SK-N-SH (cell line): ENCODE measurements at regions not wholly inside any gene's neighbourhood (a gene's known extent, or its start where the extent isn't known, plus 50 kb on each side); places are given as distances from the start of the nearest gene placed in this dataset.

ENCODE experiments used
- CTCF ChIA-PET: fragments of 300-600, 350-600 bp; formaldehyde crosslinking; extraction: SDS; loops from one replicate; lab custom pipeline; 2021; lab: Yijun Ruan, JAX
- POLR2A ChIA-PET: fragments of 350-600 bp; sonication (Branson Sonifier 250); formaldehyde crosslinking; extraction: SDS; loops from one replicate; lab custom pipeline; 2020; ENCODE audit warnings: antibody characterized with exemption, inconsistent platforms; lab: Yijun Ruan, JAX
- DNase-seq: peaks from one replicate; pipeline ENCODE4 v3.0.0; 2012
- H2AFZ ChIP-seq: fragments of 200-600 bp; sonication (generic); 2 replicates; pipeline ENCODE4 v1.8.1; 2016; ENCODE audit warnings: antibody characterized with exemption, mild to moderate bottlenecking, low read depth
- H3F3A ChIP-seq: fragments of 200-600 bp; sonication (generic); replicated peaks from 2 replicates; pipeline ENCODE3; 2016; ENCODE audit warnings: antibody characterized with exemption, mild to moderate bottlenecking; ENCODE audit not compliant: insufficient read depth
- H3K27ac ChIP-seq, 2 experiments: fragments of 200-500 bp in 1 of 2; fragments of 200-600 bp in 1 of 2; sonication (Bioruptor generic) in 1 of 2; sonication (generic), shearing (Covaris generic) in 1 of 2; 2 replicates each; pipeline versions ENCODE4 v1.5.1 to v1.6.1; 2014 to 2016; ENCODE audit warnings: low read depth in 2 of 2, inconsistent platforms in 1 of 2, low read length in 1 of 2, mild to moderate bottlenecking in 1 of 2, mixed read lengths in 1 of 2
- H3K27me3 ChIP-seq: fragments of 200-600 bp; sonication (generic), shearing (Covaris generic); 2 replicates; pipeline ENCODE4 v1.6.1; 2016; ENCODE audit warnings: mixed run types; ENCODE audit not compliant: insufficient read depth
- H3K36me3 ChIP-seq, 2 experiments: fragments of 200-500 bp in 1 of 2; fragments of 200-600 bp in 1 of 2; sonication (Bioruptor generic) in 1 of 2; sonication (generic) in 1 of 2; replicated peaks in 1 of 2; 2 replicates each; pipeline versions ENCODE3 to v1.5.1; 2014 to 2016; ENCODE audit warnings: low read length in 1 of 2, mild to moderate bottlenecking in 1 of 2; ENCODE audit not compliant: insufficient read depth in 2 of 2, control insufficient read depth in 1 of 2
- H3K4me1 ChIP-seq, 2 experiments: fragments of 200-500 bp in 1 of 2; fragments of 200-600 bp in 1 of 2; sonication (Bioruptor generic) in 1 of 2; sonication (generic), shearing (Covaris generic) in 1 of 2; 2 replicates each; pipeline versions ENCODE4 v1.5.1 to v1.6.1; 2014 to 2016; ENCODE audit warnings: low read depth in 1 of 2, low read length in 1 of 2, mixed run types in 1 of 2; ENCODE audit not compliant: insufficient read depth in 2 of 2, control insufficient read depth in 1 of 2
- H3K4me2 ChIP-seq: fragments of 200-600 bp; sonication (generic), shearing (Covaris generic); 2 replicates; pipeline ENCODE4 v1.6.1; 2017; ENCODE audit warnings: mixed run types
- H3K4me3 ChIP-seq, 2 experiments: fragments of 200-500 bp in 1 of 2; fragments of 200-600 bp in 1 of 2; sonication (Bioruptor generic) in 1 of 2; sonication (generic), shearing (Covaris generic) in 1 of 2; 2 replicates each; pipeline versions ENCODE4 v1.5.1 to v1.8.1; 2014 to 2016; ENCODE audit warnings: low read depth in 2 of 2, inconsistent platforms in 1 of 2, low read length in 1 of 2, mild to moderate bottlenecking in 1 of 2, mixed read lengths in 1 of 2, moderate library complexity in 1 of 2
- H3K79me2 ChIP-seq: fragments of 200-600 bp; sonication (generic); 2 replicates; pipeline ENCODE4 v1.8.1; 2017; ENCODE audit warnings: mild to moderate bottlenecking; ENCODE audit not compliant: insufficient read depth
- H3K9ac ChIP-seq: fragments of 200-600 bp; sonication (generic); 2 replicates; pipeline ENCODE4 v1.6.1; 2017; ENCODE audit warnings: mixed run types
- H3K9me2 ChIP-seq: fragments of 200-600 bp; sonication (generic); 2 replicates; pipeline ENCODE4 v1.6.1; 2017; ENCODE audit warnings: mixed run types
- H3K9me3 ChIP-seq: fragments of 200-600 bp; sonication (generic); 2 replicates; pipeline ENCODE4 v1.6.1; 2017; ENCODE audit warnings: mixed run types, mild to moderate bottlenecking, moderate library complexity
- H4K20me1 ChIP-seq: fragments of 200-600 bp; sonication (generic); 2 replicates; pipeline ENCODE4 v1.6.1; 2017; ENCODE audit warnings: mild to moderate bottlenecking, mixed run types; ENCODE audit not compliant: insufficient read depth
- EZH2phosphoT487 ChIP-seq: fragments of 200-600 bp; sonication (generic); IDR thresholded peaks from 2 replicates; pipeline ENCODE4 v1.6.1; 2017; ENCODE audit warnings: low read depth, mixed run types, mild to moderate bottlenecking, antibody characterized with exemption, moderate library complexity, borderline replicate concordance
- FOSL2 ChIP-seq: IDR thresholded peaks from 2 replicates; pipeline ENCODE4 v1.4.0; 2012; ENCODE audit warnings: low read depth, mild to moderate bottlenecking, moderate library complexity, borderline replicate concordance
- GABPA ChIP-seq: IDR thresholded peaks from 2 replicates; pipeline ENCODE4 v1.4.0; 2012; ENCODE audit warnings: low read depth, mild to moderate bottlenecking
- GATA2 ChIP-seq: sonication (generic); formaldehyde crosslinking; IDR thresholded peaks from 2 replicates; pipeline ENCODE4 v1.5.0; 2020; ENCODE audit warnings: mild to moderate bottlenecking, missing genetic modification reagents
- MEF2A ChIP-seq: IDR thresholded peaks from 2 replicates; pipeline ENCODE4 v1.4.0; 2012; ENCODE audit warnings: low read depth, borderline replicate concordance
- MXI1 ChIP-seq: IDR thresholded peaks from 2 replicates; pipeline ENCODE4 v1.6.1; 2012; ENCODE audit warnings: mild to moderate bottlenecking, low read depth, low read length, improper control_type of control experiment
- POLR2AphosphoS5 ChIP-seq: IDR thresholded peaks from 2 replicates; pipeline ENCODE4 v1.6.1; 2012; ENCODE audit warnings: low read depth, low read length
- RAD21 ChIP-seq: IDR thresholded peaks from 2 replicates; pipeline ENCODE4 v1.6.1; 2012; ENCODE audit warnings: mild to moderate bottlenecking, low read length
- RFX5 ChIP-seq: IDR thresholded peaks from 2 replicates; pipeline ENCODE4 v1.6.1; 2012; ENCODE audit warnings: mild to moderate bottlenecking, improper control_type of control experiment, low read length
- SMC3 ChIP-seq: IDR thresholded peaks from 2 replicates; pipeline ENCODE4 v1.6.1; 2012; ENCODE audit warnings: low read depth, low read length, improper control_type of control experiment
- TCF12 ChIP-seq: IDR thresholded peaks from 2 replicates; pipeline ENCODE4 v1.4.0; 2012
- WGBS: methylation state at CpG from one replicate; pipeline ENCODE4 v1.1.6; 2017; ENCODE audit warnings: low lambda C conversion rate; 5-methylcytosine and 5-hydroxymethylcytosine counted together
- TF ChIP-seq, protein P1 (sequence below): IDR thresholded peaks from 2 replicates; pipeline ENCODE4 v1.4.0; 2012; ENCODE audit warnings: low read depth, borderline replicate concordance
- TF ChIP-seq, protein P2 (sequence below): fragments of 200-600 bp; sonication (generic); IDR thresholded peaks from 2 replicates; pipeline ENCODE4 v1.6.1; 2017; ENCODE audit warnings: antibody characterized with exemption, mild to moderate bottlenecking, moderate library complexity
- TF ChIP-seq, protein P3 (sequence below): IDR thresholded peaks from 2 replicates; pipeline ENCODE4 v1.6.1; 2012; ENCODE audit warnings: mild to moderate bottlenecking, low read depth, low read length, moderate library complexity
- TF ChIP-seq, protein P4 (sequence below): IDR thresholded peaks from 2 replicates; pipeline ENCODE4 v1.4.0; 2012; ENCODE audit warnings: low read depth, borderline replicate concordance
- TF ChIP-seq, protein P5 (sequence below): IDR thresholded peaks from 2 replicates; pipeline ENCODE4 v1.4.0; 2012; ENCODE audit warnings: low read depth

DNA sequence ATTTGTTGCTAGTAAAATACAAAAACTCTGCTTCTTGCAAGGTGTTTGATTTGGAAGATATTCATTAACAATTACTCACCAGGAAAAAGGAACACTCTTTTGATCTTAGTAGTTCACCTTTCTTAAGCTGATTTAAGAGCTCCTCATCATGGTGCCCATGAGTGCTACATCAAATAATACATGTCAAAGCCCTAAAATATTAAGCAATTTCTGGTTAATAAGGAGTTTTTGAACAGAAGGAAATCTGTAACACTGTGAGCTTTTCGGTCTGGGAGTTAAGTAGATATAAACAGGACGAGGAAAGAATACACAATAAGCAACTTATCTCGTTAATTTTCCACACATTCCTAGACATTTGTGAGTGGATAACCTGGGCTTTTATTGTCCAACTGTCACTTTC lies 83.9 kb upstream of the DCBLD2 start:
- H3K4me1 ChIP-seq = peaks cover 11 to 27% of the 10 kb centered on the region in 2 experiments
- H3K9ac ChIP-seq = peak overlapping the region; percentile 22
- peak overlapping the region; percentile 69 to 94; a peak in 3 of 4 replicates for H3K27ac ChIP-seq
- 75% methylated on average over 3 of the region's 3 CpGs for WGBS
- H3K4me2 ChIP-seq = peak overlapping the region; percentile 70
- no peak overlapping the region for H3K4me3 ChIP-seq
- H3K27me3 ChIP-seq = no peaks in the 10 kb centered on the region
- peaks cover 54% of the 10 kb centered on the region for H3K79me2 ChIP-seq
- no peak overlapping the region for H2AFZ ChIP-seq
- CTCF ChIA-PET = interaction anchor here (0.7 to 5.2 kb wide), 6 partner anchors 9 to 383 kb away, joined by 3 to 54 read pairs (median 5); partner anchors contain the start of gene DCBLD2
- no peak for DNase-seq
- H3K9me3 ChIP-seq = no peaks in the 10 kb centered on the region
- H3K36me3 ChIP-seq = peaks cover 0 to 17% of the 10 kb centered on the region in 2 experiments
- POLR2A ChIA-PET = no interaction called here
- no peaks in the 10 kb centered on the region for H3K9me2 ChIP-seq
- TF ChIP-seq, protein P1, sequence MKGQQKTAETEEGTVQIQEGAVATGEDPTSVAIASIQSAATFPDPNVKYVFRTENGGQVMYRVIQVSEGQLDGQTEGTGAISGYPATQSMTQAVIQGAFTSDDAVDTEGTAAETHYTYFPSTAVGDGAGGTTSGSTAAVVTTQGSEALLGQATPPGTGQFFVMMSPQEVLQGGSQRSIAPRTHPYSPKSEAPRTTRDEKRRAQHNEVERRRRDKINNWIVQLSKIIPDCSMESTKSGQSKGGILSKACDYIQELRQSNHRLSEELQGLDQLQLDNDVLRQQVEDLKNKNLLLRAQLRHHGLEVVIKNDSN = no peak
- TF ChIP-seq, protein P2, sequence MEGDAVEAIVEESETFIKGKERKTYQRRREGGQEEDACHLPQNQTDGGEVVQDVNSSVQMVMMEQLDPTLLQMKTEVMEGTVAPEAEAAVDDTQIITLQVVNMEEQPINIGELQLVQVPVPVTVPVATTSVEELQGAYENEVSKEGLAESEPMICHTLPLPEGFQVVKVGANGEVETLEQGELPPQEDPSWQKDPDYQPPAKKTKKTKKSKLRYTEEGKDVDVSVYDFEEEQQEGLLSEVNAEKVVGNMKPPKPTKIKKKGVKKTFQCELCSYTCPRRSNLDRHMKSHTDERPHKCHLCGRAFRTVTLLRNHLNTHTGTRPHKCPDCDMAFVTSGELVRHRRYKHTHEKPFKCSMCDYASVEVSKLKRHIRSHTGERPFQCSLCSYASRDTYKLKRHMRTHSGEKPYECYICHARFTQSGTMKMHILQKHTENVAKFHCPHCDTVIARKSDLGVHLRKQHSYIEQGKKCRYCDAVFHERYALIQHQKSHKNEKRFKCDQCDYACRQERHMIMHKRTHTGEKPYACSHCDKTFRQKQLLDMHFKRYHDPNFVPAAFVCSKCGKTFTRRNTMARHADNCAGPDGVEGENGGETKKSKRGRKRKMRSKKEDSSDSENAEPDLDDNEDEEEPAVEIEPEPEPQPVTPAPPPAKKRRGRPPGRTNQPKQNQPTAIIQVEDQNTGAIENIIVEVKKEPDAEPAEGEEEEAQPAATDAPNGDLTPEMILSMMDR = peak; percentile 37
- peak; percentile 48 for TF ChIP-seq RAD21
- peaks cover 56% of the 10 kb centered on the region for H3F3A ChIP-seq
- H4K20me1 ChIP-seq = no peaks in the 10 kb centered on the region

DNA sequence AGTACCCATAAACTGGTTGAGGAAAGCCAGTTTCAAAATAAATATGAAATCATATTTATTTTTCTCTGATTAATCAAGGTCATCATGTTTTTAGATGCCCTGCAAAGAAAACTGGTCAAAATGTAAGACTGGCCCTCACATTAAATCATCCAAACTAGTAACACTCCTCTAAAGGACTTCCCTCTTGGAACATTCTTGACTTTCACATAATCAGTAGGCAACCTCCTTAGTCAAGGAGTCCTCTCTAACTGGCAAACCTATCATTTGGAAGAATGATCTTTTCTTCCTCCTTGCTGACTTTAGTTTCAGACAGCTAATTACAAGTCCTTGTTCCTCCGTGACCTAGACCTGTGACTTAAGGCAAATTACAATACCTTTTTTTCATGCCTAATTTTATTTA lies 82.5 kb upstream of the DCBLD2 start:
- no peak overlapping the region for H2AFZ ChIP-seq
- ChIA-PET CTCF (interaction anchor here (0.8 to 5.2 kb wide), 3 partner anchors 11 to 168 kb away, joined by 3 to 54 read pairs (median 18); no protein-coding TSS in a partner anchor), POLR2A (no interaction called here)
- peaks cover 11 to 29% of the 10 kb centered on the region in 2 experiments for H3K4me1 ChIP-seq
- peak overlapping the region in 1 of 2 experiments; percentile 40; a peak in 2 of 4 replicates for H3K4me3 ChIP-seq
- H3K27ac ChIP-seq = peak overlapping the region in 1 of 2 experiments; percentile 94; a peak in 2 of 4 replicates
- peaks cover 0 to 17% of the 10 kb centered on the region in 2 experiments for H3K36me3 ChIP-seq
- H3K27me3 ChIP-seq = no peaks in the 10 kb centered on the region
- no peaks in the 10 kb centered on the region for H3K9me2 ChIP-seq
- 72% methylated on average over 1 of the region's 1 CpG for WGBS
- peak overlapping the region; percentile 70 for H3K4me2 ChIP-seq
- DNase-seq = no peak
- peaks cover 51% of the 10 kb centered on the region for H3F3A ChIP-seq
- H3K9me3 ChIP-seq = no peaks in the 10 kb centered on the region
- peak overlapping the region; percentile 74; the same call in 1 of the 2 replicates for H3K9ac ChIP-seq
- H3K79me2 ChIP-seq = peaks cover 63% of the 10 kb centered on the region
- H4K20me1 ChIP-seq = no peaks in the 10 kb centered on the region
- TF ChIP-seq FOSL2 (no peak), GATA2 (no peak), MXI1 (no peak), GABPA (no peak), POLR2AphosphoS5 (no peak), TCF12 (no peak), SMC3 (no peak), EZH2phosphoT487 (no peak), RFX5 (no peak), MEF2A (no peak)
- TF ChIP-seq, protein P3, sequence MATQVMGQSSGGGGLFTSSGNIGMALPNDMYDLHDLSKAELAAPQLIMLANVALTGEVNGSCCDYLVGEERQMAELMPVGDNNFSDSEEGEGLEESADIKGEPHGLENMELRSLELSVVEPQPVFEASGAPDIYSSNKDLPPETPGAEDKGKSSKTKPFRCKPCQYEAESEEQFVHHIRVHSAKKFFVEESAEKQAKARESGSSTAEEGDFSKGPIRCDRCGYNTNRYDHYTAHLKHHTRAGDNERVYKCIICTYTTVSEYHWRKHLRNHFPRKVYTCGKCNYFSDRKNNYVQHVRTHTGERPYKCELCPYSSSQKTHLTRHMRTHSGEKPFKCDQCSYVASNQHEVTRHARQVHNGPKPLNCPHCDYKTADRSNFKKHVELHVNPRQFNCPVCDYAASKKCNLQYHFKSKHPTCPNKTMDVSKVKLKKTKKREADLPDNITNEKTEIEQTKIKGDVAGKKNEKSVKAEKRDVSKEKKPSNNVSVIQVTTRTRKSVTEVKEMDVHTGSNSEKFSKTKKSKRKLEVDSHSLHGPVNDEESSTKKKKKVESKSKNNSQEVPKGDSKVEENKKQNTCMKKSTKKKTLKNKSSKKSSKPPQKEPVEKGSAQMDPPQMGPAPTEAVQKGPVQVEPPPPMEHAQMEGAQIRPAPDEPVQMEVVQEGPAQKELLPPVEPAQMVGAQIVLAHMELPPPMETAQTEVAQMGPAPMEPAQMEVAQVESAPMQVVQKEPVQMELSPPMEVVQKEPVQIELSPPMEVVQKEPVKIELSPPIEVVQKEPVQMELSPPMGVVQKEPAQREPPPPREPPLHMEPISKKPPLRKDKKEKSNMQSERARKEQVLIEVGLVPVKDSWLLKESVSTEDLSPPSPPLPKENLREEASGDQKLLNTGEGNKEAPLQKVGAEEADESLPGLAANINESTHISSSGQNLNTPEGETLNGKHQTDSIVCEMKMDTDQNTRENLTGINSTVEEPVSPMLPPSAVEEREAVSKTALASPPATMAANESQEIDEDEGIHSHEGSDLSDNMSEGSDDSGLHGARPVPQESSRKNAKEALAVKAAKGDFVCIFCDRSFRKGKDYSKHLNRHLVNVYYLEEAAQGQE = no peak
- TF ChIP-seq, protein P2 = no peak
- TF ChIP-seq, protein P4, sequence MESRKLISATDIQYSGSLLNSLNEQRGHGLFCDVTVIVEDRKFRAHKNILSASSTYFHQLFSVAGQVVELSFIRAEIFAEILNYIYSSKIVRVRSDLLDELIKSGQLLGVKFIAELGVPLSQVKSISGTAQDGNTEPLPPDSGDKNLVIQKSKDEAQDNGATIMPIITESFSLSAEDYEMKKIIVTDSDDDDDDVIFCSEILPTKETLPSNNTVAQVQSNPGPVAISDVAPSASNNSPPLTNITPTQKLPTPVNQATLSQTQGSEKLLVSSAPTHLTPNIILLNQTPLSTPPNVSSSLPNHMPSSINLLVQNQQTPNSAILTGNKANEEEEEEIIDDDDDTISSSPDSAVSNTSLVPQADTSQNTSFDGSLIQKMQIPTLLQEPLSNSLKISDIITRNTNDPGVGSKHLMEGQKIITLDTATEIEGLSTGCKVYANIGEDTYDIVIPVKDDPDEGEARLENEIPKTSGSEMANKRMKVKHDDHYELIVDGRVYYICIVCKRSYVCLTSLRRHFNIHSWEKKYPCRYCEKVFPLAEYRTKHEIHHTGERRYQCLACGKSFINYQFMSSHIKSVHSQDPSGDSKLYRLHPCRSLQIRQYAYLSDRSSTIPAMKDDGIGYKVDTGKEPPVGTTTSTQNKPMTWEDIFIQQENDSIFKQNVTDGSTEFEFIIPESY = no peak
- TF ChIP-seq, protein P5, sequence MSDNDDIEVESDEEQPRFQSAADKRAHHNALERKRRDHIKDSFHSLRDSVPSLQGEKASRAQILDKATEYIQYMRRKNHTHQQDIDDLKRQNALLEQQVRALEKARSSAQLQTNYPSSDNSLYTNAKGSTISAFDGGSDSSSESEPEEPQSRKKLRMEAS = no peak
